Keratinocyte (primary cell): ENCODE measurements at regions not wholly inside any gene's neighbourhood (a gene's known extent, or its start where the extent isn't known, plus 50 kb on each side); places are given as distances from the start of the nearest gene placed in this dataset.

ENCODE experiments used
- CTCF ChIP-seq, 3 experiments: IDR thresholded peaks in 1 of 3; conservative IDR thresholded peaks in 1 of 3; optimal IDR thresholded peaks in 1 of 3; 2 replicates in 2 of 3; 3 replicates in 1 of 3; pipeline versions ENCODE3 to v1.5.1; 2011; ENCODE audit warnings: low read length in 3 of 3, mild to moderate bottlenecking in 3 of 3, moderate library complexity in 2 of 3, control low read depth in 1 of 3, inconsistent platforms in 1 of 3; ENCODE audit not compliant: insufficient read depth in 2 of 3; ENCODE audit errors: extremely low read depth in 1 of 3
- EZH2 ChIP-seq: IDR thresholded peaks from one replicate; pipeline ENCODE4 v1.6.1; 2012; ENCODE audit warnings: inconsistent platforms, mild to moderate bottlenecking, low read length, moderate library complexity

GRCh38 chr2:16271231-16271896 is 331.0 kb downstream of the MYCN start:
- TF ChIP-seq CTCF (optimal IDR thresholded peaks at IDR 0.05 in 1 of 3, IDR thresholded peaks at IDR 0.05 in 1 of 3, conservative IDR thresholded peaks at IDR 0.05 in 1 of 3; ENCODE audit: extremely low read depth in 1 of 3, insufficient read depth in 2 of 3, low read length in 3 of 3), result no peak
- no peak for TF ChIP-seq EZH2
